ENCODE measurements at regions not wholly inside any gene's neighbourhood (a gene's known extent, or its start where the extent isn't known, plus 50 kb on each side); places are given as distances from the start of the nearest gene placed in this dataset.

GRCh38 chr10:123390874-123391273, 236.7 kb downstream of the BUB3 start:
- Histone ChIP-seq H3K14ac (ENCODE audit: low read length in 2 of 2) (no peak overlapping the region), H3K4me2 (ENCODE audit: low read length, poor library complexity, severe bottlenecking) (no peak overlapping the region), H3K4ac (ENCODE audit: low read depth in 1 of 2, low read length in 2 of 2) (no peak overlapping the region), H2BK15ac (ENCODE audit: low read depth, poor library complexity, severe bottlenecking) (no peak overlapping the region), H3K23ac (ENCODE audit: low read length in 2 of 2) (no peak overlapping the region), H3K18ac (ENCODE audit: low read depth in 1 of 2, low read length in 2 of 2) (no peak overlapping the region), H4K8ac (ENCODE audit: low read length) (no peak overlapping the region), H3K27ac (ENCODE audit: low read length, poor library complexity, severe bottlenecking) (no peak overlapping the region), H2AFZ (ENCODE audit: low read depth, low read length) (no peak overlapping the region), H2BK5ac (ENCODE audit: low read depth, low read length, poor library complexity, severe bottlenecking) (no peak overlapping the region), H2BK12ac (ENCODE audit: low read length in 2 of 2) (no peak overlapping the region), H2AK5ac (ENCODE audit: low read length, severe bottlenecking) (no peak overlapping the region), H2BK120ac (ENCODE audit: low read depth, low read length) (no peak overlapping the region), H3K4me1 (ENCODE audit: control insufficient read depth, insufficient read depth, low read depth, low read length) (no peaks in the 10 kb centered on the region), H3K9me3 (ENCODE audit: control insufficient read depth, low read length) (no peaks in the 10 kb centered on the region), H4K91ac (ENCODE audit: low read length) (no peak overlapping the region), H3K9ac (ENCODE audit: low read length) (no peak overlapping the region), H3K4me3 (ENCODE audit: insufficient read depth in 1 of 2, low read depth in 1 of 2, low read length in 2 of 2) (no peak overlapping the region), H3K79me1 (replicated peaks; ENCODE audit: low read length, poor library complexity, severe bottlenecking) (no peaks in the 10 kb centered on the region), H3K36me3 (ENCODE audit: control insufficient read depth in 1 of 2, insufficient read depth in 2 of 2, low read depth in 1 of 2, low read length in 2 of 2) (no peaks in the 10 kb centered on the region), H3K27me3 (ENCODE audit: control insufficient read depth in 1 of 2, insufficient read depth in 1 of 2, low read length in 2 of 2) (peaks cover 0 to 9% of the 10 kb centered on the region in 2 experiments)
- WGBS: 82% methylated on average over 9 of the region's 9 CpGs
- no peak for DNase-seq

DNA sequence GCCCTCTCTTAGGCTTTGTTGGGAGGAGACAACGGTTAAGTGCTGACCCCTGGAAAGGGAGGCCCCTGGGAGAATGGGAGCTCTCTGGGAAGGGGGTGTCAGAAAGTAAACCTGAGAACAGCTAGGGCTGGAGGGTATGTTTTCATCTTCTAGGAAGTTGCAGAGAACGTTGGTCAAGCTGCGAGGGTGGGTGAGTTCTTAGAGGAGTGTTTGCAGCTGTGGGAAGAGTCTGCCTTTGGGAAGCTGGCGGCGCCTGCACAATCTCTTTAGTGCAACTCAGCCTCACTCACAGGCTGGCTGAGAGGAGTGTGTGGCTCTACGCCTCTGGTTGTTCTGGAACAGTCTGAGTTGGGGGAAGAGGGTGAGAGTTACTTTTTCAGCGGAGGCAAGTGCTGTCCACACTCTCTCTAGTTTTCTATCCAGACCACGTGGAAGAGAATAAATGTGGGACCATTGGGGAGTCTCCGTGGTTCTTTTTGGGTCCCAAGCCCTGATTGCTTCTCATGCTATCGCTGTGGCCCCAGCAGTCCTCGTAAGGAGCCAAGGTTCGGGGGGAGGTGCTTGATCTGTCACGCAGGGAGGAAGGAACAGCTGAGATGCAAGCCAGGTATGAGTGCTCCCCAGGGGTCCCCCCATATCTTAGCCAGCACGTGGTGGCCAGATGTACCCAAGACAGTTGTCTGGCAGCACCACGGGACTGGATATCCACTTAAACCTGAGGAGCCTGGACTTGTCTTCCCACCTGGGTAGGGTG, 237.2 kb downstream of the BUB3 start:
- Histone ChIP-seq H2BK15ac (ENCODE audit: low read depth, poor library complexity, severe bottlenecking) (no peak overlapping the region), H4K8ac (ENCODE audit: low read length) (no peak overlapping the region), H2AK5ac (ENCODE audit: low read length, severe bottlenecking) (no peak overlapping the region), H3K18ac (ENCODE audit: low read depth in 1 of 2, low read length in 2 of 2) (no peak overlapping the region), H3K27me3 (ENCODE audit: control insufficient read depth in 1 of 2, insufficient read depth in 1 of 2, low read length in 2 of 2) (peaks cover 0 to 9% of the 10 kb centered on the region in 2 experiments), H3K9me3 (ENCODE audit: control insufficient read depth, low read length) (no peaks in the 10 kb centered on the region), H3K14ac (ENCODE audit: low read length in 2 of 2) (no peak overlapping the region), H3K4me2 (ENCODE audit: low read length, poor library complexity, severe bottlenecking) (no peak overlapping the region), H3K9ac (ENCODE audit: low read length) (no peak overlapping the region), H3K79me1 (replicated peaks; ENCODE audit: low read length, poor library complexity, severe bottlenecking) (no peaks in the 10 kb centered on the region), H3K4ac (ENCODE audit: low read depth in 1 of 2, low read length in 2 of 2) (no peak overlapping the region), H4K91ac (ENCODE audit: low read length) (no peak overlapping the region), H2AFZ (ENCODE audit: low read depth, low read length) (no peak overlapping the region), H2BK5ac (ENCODE audit: low read depth, low read length, poor library complexity, severe bottlenecking) (no peak overlapping the region), H2BK12ac (ENCODE audit: low read length in 2 of 2) (no peak overlapping the region), H2BK120ac (ENCODE audit: low read depth, low read length) (no peak overlapping the region), H3K23ac (ENCODE audit: low read length in 2 of 2) (no peak overlapping the region), H3K27ac (ENCODE audit: low read length, poor library complexity, severe bottlenecking) (no peak overlapping the region), H3K4me1 (ENCODE audit: control insufficient read depth, insufficient read depth, low read depth, low read length) (no peaks in the 10 kb centered on the region), H3K4me3 (ENCODE audit: insufficient read depth in 1 of 2, low read depth in 1 of 2, low read length in 2 of 2) (no peak overlapping the region), H3K36me3 (ENCODE audit: control insufficient read depth in 1 of 2, insufficient read depth in 2 of 2, low read depth in 1 of 2, low read length in 2 of 2) (no peaks in the 10 kb centered on the region)
- WGBS: 66% methylated on average over 14 of the region's 15 CpGs
- DNase-seq: no peak

DNA sequence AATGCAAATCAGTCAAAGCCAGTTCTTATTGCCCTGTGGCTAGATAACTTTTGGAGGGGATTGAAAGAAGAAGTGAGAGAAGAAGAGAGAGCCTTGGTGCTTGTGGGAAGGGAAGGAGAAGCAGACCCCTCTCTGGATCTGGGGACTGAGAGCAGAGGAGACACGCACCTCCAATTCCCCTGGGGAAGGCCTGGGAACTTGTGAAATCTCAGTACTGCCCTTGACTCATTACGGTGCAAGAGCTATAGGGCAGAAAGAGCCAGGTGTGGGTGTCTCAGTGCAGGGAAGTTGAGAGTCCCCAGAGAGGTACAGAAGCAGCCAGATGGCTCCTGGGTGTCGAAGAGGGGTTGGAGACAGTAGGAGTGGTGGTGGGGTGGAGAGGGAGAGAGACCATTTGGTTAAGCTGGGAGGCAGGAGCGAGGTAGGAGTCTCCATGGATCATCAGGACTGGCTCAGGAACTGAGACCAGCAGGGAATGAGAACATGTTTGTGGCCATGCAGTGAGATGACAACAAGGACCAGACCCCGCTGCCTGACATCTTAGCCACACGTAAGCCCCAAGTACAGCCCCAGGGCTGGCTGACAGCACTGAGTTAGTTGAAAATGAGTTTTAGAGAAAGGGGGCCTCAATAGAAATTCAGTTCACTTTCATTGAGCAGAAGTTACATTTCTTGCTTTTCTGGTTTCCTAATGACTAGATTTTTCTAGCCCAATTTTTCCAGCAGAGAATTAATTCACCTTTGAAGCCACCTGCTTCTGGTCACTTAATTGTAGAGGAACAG, 238.2 kb downstream of the BUB3 start:
- 65% methylated on average over 6 of the region's 6 CpGs for WGBS

GRCh38 chr10:123393170-123393569, 239.0 kb downstream of the BUB3 start:
- no peak overlapping the region for H3K27ac ChIP-seq (ENCODE audit: low read length, poor library complexity, severe bottlenecking)
- H3K4me3 ChIP-seq (ENCODE audit: insufficient read depth in 1 of 2, low read depth in 1 of 2, low read length in 2 of 2): no peak overlapping the region
- H3K23ac ChIP-seq (ENCODE audit: low read length in 2 of 2): no peak overlapping the region
- no peak overlapping the region for H2BK15ac ChIP-seq (ENCODE audit: low read depth, poor library complexity, severe bottlenecking)
- H2AK5ac ChIP-seq (ENCODE audit: low read length, severe bottlenecking): no peak overlapping the region
- H3K14ac ChIP-seq (ENCODE audit: low read length in 2 of 2): no peak overlapping the region
- WGBS: 83% methylated on average over 3 of the region's 3 CpGs
- H4K91ac ChIP-seq (ENCODE audit: low read length): no peak overlapping the region
- H3K36me3 ChIP-seq (ENCODE audit: control insufficient read depth in 1 of 2, insufficient read depth in 2 of 2, low read depth in 1 of 2, low read length in 2 of 2): no peaks in the 10 kb centered on the region
- H3K79me1 ChIP-seq (replicated peaks; ENCODE audit: low read length, poor library complexity, severe bottlenecking): no peaks in the 10 kb centered on the region
- H2AFZ ChIP-seq (ENCODE audit: low read depth, low read length): no peak overlapping the region
- H3K9me3 ChIP-seq (ENCODE audit: control insufficient read depth, low read length): no peaks in the 10 kb centered on the region
- no peak overlapping the region for H2BK5ac ChIP-seq (ENCODE audit: low read depth, low read length, poor library complexity, severe bottlenecking)
- peaks cover 0 to 9% of the 10 kb centered on the region in 2 experiments for H3K27me3 ChIP-seq (ENCODE audit: control insufficient read depth in 1 of 2, insufficient read depth in 1 of 2, low read length in 2 of 2)
- no peak overlapping the region for H3K4me2 ChIP-seq (ENCODE audit: low read length, poor library complexity, severe bottlenecking)
- no peak overlapping the region for H2BK120ac ChIP-seq (ENCODE audit: low read depth, low read length)
- no peak for DNase-seq
- H3K18ac ChIP-seq (ENCODE audit: low read depth in 1 of 2, low read length in 2 of 2): no peak overlapping the region
- no peak overlapping the region for H3K4ac ChIP-seq (ENCODE audit: low read depth in 1 of 2, low read length in 2 of 2)
- no peak overlapping the region for H4K8ac ChIP-seq (ENCODE audit: low read length)
- H3K4me1 ChIP-seq (ENCODE audit: control insufficient read depth, insufficient read depth, low read depth, low read length): no peaks in the 10 kb centered on the region
- H3K9ac ChIP-seq (ENCODE audit: low read length): no peak overlapping the region
- no peak overlapping the region for H2BK12ac ChIP-seq (ENCODE audit: low read length in 2 of 2)

More for the DNA sequence above, 238.2 kb downstream of the BUB3 start:
- Histone ChIP-seq H2AK5ac (ENCODE audit: low read length, severe bottlenecking) (no peak overlapping the region), H3K36me3 (ENCODE audit: control insufficient read depth in 1 of 2, insufficient read depth in 2 of 2, low read depth in 1 of 2, low read length in 2 of 2) (no peaks in the 10 kb centered on the region), H2BK12ac (ENCODE audit: low read length in 2 of 2) (no peak overlapping the region), H3K9me3 (ENCODE audit: control insufficient read depth, low read length) (no peaks in the 10 kb centered on the region), H3K14ac (ENCODE audit: low read length in 2 of 2) (no peak overlapping the region), H2AFZ (ENCODE audit: low read depth, low read length) (no peak overlapping the region), H3K18ac (ENCODE audit: low read depth in 1 of 2, low read length in 2 of 2) (no peak overlapping the region), H3K4ac (ENCODE audit: low read depth in 1 of 2, low read length in 2 of 2) (no peak overlapping the region), H3K4me1 (ENCODE audit: control insufficient read depth, insufficient read depth, low read depth, low read length) (no peaks in the 10 kb centered on the region), H3K27me3 (ENCODE audit: control insufficient read depth in 1 of 2, insufficient read depth in 1 of 2, low read length in 2 of 2) (peaks cover 0 to 9% of the 10 kb centered on the region in 2 experiments), H3K9ac (ENCODE audit: low read length) (no peak overlapping the region), H3K27ac (ENCODE audit: low read length, poor library complexity, severe bottlenecking) (no peak overlapping the region), H3K4me3 (ENCODE audit: insufficient read depth in 1 of 2, low read depth in 1 of 2, low read length in 2 of 2) (no peak overlapping the region), H3K23ac (ENCODE audit: low read length in 2 of 2) (no peak overlapping the region), H4K8ac (ENCODE audit: low read length) (no peak overlapping the region), H3K4me2 (ENCODE audit: low read length, poor library complexity, severe bottlenecking) (no peak overlapping the region), H2BK5ac (ENCODE audit: low read depth, low read length, poor library complexity, severe bottlenecking) (no peak overlapping the region), H3K79me1 (replicated peaks; ENCODE audit: low read length, poor library complexity, severe bottlenecking) (no peaks in the 10 kb centered on the region), H2BK15ac (ENCODE audit: low read depth, poor library complexity, severe bottlenecking) (no peak overlapping the region), H4K91ac (ENCODE audit: low read length) (no peak overlapping the region), H2BK120ac (ENCODE audit: low read depth, low read length) (no peak overlapping the region)
- no peak for DNase-seq

All from mesenchymal stem cell (in vitro differentiated cells and primary cell).